ENCODE measurements at regions not wholly inside any gene's neighbourhood (a gene's known extent, or its start where the extent isn't known, plus 50 kb on each side); places are given as distances from the start of the nearest gene placed in this dataset.

DNA sequence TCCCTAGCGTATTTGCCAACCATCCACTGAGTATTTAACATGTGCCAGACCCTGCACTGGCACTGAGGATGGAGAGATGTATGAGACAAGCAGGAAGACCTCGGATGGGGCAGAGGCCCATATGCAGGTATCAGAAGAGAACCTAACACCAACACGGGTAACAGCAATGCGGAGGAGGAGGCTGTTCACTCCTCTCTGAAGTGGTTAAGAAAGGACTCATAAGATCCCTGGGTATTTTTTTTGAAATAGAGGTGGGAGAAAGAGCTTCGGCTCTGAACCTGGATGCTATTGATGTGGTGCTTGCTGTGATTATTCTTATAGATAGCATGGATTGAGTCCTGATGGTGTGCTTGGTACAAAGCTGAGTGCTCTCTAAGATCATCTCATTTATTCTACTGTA is 418.3 kb downstream of the LPIN1 start:
- no peaks in the 10 kb centered on the region for H3K9me3 Mint-ChIP-seq
- H3K36me3 Mint-ChIP-seq: peaks cover 1% of the 10 kb centered on the region
- ATAC-seq (ENCODE audit: low read depth) (no peak), DNase-seq (ENCODE audit: low spot score in 2 of 2) (no peak)
- H3K27me3 Mint-ChIP-seq: peaks cover 3% of the 10 kb centered on the region
- H3K4me3 Mint-ChIP-seq: no peak overlapping the region
- H3K27ac Mint-ChIP-seq: no peak overlapping the region
- peaks cover 24% of the 10 kb centered on the region for H3K4me1 Mint-ChIP-seq

DNA sequence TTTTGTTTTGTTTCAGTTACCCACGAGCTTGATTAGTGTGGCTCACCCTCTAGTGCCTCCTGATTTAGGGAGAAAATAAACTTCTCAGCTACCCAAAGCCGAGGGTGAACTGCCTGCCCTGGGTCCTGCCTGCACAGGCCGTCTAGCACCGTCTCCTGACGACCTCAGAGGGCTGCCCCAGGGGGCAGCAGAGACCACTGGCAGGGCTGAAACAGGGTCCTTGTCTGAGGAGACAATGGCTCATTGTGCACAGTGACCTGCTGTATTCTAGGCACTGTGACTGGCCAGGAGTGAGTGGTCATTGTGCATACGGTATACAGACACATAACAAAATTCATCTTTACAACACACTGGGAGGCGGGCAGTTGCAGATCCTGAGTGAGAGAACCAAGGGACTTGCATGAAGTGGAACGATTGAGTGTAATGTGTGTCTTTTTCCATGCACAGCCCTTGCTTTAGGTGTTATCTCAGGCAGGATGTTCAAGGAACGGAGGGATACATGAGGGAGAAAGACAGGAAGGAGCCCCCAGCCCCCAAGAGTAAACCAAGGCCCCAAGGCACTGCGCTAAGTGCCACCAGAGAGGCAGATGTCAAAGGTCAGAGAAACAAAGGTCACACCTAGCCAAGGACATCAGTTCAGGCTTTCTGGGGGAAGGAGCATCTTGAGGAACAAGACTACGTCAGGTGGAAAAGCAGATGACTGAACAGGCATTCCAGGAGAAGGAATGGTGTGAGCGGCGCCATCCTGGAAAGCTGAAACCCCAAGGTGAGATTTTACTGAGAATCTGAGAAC is 421.3 kb downstream of the LPIN1 start:
- no peak for DNase-seq (ENCODE audit: low spot score in 2 of 2)
- no peak overlapping the region for H3K4me3 Mint-ChIP-seq

DNA sequence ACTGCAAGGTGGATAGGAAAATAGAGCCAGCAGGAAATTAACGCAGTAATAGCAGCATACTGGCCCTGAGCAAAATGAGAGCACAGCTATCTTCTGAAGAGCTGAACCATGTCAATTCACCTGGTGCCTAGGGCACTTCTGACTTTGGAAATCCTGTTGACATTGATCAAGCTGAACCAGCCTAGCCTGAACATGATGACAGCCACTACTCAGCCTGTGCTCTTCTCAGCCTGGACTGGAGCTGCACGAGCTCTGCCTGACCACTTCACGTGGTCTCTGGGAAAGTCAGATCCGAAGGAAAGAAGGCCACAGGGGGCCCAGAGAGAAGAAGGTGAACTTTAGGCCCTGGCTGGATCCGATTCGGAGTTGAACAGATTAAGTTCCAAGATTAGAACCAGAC is 421.9 kb downstream of the LPIN1 start:
- Mint-ChIP-seq H3K9me3 (no peaks in the 10 kb centered on the region), H3K27ac (no peak overlapping the region), H3K27me3 (no peaks in the 10 kb centered on the region), H3K36me3 (no peaks in the 10 kb centered on the region), H3K4me1 (peaks cover 28% of the 10 kb centered on the region), H3K4me3 (no peak overlapping the region)
- ATAC-seq (ENCODE audit: low read depth) (no peak), DNase-seq (ENCODE audit: low spot score in 2 of 2) (no peak)

More for the DNA sequence above, 421.3 kb downstream of the LPIN1 start:
- peaks cover 25% of the 10 kb centered on the region for H3K4me1 Mint-ChIP-seq
- ATAC-seq (ENCODE audit: low read depth): no peak
- no peak overlapping the region for H3K27ac Mint-ChIP-seq
- no peaks in the 10 kb centered on the region for H3K27me3 Mint-ChIP-seq
- no peaks in the 10 kb centered on the region for H3K9me3 Mint-ChIP-seq
- no peaks in the 10 kb centered on the region for H3K36me3 Mint-ChIP-seq

DNA sequence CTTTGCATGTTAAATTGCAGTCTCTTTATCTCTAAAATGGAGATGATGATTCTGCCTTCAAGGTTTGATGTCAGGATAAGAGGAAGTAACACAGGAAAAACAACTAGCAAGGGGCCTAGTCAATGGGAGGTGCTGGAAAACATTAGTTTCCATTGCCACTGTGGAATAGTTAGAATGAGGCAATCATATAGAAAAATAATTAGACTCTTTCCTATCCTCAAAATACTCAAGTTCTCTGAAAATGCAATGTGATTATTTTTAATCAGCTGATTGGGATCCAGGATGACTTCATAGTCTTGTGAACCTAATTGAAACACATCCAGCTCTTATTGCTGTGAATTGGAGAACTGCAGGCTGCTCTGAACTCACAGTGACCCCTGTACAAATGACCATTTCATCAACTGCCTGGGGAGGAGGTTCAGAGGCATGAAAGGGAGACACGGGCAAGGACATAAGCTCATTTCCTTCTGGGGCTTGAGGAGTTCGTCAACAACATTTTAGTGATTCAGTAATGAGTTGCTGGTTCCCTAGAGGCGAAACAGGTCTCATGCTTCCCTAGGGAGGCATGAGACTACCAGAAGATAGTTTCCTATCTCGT is 422.5 kb downstream of the LPIN1 start:
- Mint-ChIP-seq H3K9me3 (no peaks in the 10 kb centered on the region), H3K27me3 (no peaks in the 10 kb centered on the region), H3K4me1 (peaks cover 28% of the 10 kb centered on the region), H3K36me3 (no peaks in the 10 kb centered on the region), H3K4me3 (no peak overlapping the region), H3K27ac (peak overlapping the region; percentile 17)
- ATAC-seq (ENCODE audit: low read depth) (no peak), DNase-seq (ENCODE audit: low spot score in 2 of 2) (no peak)

DNA sequence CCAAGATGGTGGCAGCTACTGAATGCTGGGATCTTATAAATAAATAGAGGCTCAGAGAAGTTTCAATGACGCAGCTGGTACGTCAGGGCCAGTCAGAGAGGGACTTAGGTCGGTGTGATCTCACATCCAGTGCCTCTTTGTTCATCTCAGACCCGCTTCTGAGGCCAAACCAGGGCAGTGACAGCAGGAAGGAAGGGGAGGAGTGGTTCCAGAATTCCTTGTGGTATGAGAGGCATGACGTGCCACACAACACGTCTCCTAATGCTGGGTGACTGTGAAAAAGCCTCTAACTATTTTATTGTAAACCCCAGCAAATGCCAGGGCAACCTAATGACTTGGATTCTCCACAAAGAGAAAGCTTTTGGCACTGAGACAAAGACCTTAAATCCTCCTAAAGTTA is 423.3 kb downstream of the LPIN1 start:
- Mint-ChIP-seq H3K27ac (no peak overlapping the region), H3K36me3 (no peaks in the 10 kb centered on the region)

DNA sequence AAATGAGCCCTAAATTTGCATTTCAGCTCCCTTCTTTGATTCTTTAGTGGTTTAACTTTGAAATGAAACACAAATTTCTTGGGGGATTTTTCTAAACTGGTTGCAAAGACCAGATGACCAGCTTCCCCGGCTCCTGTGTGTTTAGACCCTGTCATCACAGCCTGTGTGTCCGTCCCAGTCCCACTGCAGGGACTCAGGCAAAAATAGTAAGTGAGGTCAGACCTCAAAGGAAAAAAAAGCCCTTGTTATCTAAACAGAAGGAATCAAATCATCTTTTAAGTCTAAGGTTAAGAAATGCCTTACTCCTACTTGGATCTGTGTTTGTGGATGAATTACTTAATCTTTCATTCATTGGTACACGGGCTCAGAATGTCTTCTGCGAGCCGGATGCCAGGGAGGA is 423.7 kb downstream of the LPIN1 start:
- Mint-ChIP-seq H3K4me1 (peaks cover 28% of the 10 kb centered on the region), H3K36me3 (no peaks in the 10 kb centered on the region), H3K27ac (no peak overlapping the region), H3K9me3 (no peaks in the 10 kb centered on the region), H3K27me3 (no peaks in the 10 kb centered on the region), H3K4me3 (no peak overlapping the region)
- DNase-seq (ENCODE audit: low spot score in 2 of 2): no peak
- ATAC-seq (ENCODE audit: low read depth): no peak

More for the DNA sequence above, 423.3 kb downstream of the LPIN1 start:
- no peak overlapping the region for H3K4me3 Mint-ChIP-seq
- DNase-seq (ENCODE audit: low spot score in 2 of 2) (no peak), ATAC-seq (ENCODE audit: low read depth) (no peak)
- peaks cover 28% of the 10 kb centered on the region for H3K4me1 Mint-ChIP-seq
- no peaks in the 10 kb centered on the region for H3K27me3 Mint-ChIP-seq
- H3K9me3 Mint-ChIP-seq: no peaks in the 10 kb centered on the region

DNA sequence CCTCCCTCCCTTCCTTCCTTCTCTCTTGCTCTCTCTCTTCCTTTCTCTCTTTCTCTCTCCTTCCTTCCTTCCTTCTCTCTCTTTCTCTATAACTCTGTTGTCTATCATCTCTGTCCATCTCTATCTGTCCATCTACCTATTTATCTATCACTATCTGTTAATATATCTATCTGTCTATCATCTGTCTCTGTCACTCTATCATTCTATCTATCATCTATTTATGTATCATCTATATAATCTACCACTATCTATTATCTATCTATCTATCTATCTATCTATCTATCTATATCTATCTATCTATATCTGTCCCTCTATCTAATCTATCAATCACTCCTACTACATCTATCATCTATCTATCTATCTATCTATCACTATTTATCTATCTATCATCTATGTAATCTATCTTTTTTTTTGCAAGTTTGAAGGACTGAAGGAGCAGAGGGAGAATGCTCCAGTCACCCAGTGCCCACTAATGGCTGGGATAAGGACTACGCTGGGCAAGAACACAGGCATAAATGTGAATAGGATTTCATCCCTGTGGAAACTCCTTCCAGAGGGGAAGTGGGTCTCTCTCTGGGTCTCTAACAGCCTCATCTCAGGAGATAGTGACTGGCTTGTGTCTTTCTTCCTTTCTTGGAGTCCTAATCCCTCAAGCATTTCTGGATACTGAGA is 427.0 kb downstream of the LPIN1 start:
- H3K27ac Mint-ChIP-seq: no peak overlapping the region
- no peak overlapping the region for H3K4me3 Mint-ChIP-seq
- peaks cover 42% of the 10 kb centered on the region for H3K4me1 Mint-ChIP-seq
- no peak for DNase-seq (ENCODE audit: low spot score in 2 of 2)
- no peaks in the 10 kb centered on the region for H3K27me3 Mint-ChIP-seq
- no peaks in the 10 kb centered on the region for H3K9me3 Mint-ChIP-seq
- no peaks in the 10 kb centered on the region for H3K36me3 Mint-ChIP-seq
- no peak for ATAC-seq (ENCODE audit: low read depth)

DNA sequence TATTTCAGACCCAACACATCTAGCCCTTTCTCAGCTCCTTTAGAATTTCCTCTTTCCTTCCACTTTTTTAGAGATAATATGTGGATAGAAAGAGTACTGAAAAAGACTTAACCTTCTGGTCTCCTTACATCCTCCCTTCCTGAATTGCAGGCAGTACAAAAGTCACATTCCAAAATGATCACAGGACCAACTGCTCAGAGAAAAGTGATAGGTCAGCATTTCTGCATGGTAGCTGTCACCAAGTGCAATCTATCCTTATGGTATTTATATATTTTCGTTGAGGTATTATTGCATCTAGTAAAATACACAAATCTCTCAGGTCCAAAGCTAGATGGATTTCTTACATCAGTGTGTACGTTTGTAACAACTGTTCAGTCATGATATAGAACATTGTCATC is 427.5 kb downstream of the LPIN1 start:
- Mint-ChIP-seq H3K36me3 (no peaks in the 10 kb centered on the region), H3K27ac (no peak overlapping the region), H3K4me1 (peaks cover 37% of the 10 kb centered on the region), H3K9me3 (no peaks in the 10 kb centered on the region), H3K27me3 (no peaks in the 10 kb centered on the region), H3K4me3 (no peak overlapping the region)
- no peak for ATAC-seq (ENCODE audit: low read depth)
- DNase-seq (ENCODE audit: low spot score in 2 of 2): no peak

DNA sequence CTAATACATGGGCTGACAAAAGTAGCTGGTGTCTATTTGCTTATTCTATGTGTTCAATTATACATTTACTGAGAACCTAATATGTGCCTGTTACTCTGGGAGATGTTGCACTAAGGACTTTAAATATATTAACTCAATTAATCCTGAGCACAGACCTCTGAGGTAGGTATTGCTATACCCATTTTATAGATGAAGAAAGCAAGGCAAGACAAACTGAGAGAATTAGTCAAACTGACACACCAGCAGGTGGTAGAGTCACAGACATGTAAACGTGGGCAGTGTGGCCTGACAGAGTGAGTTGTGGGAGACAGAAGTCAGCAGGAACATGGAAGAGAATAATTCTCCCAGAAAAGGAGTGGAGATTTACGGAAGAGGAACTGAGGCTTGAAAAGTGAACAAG is 428.9 kb downstream of the LPIN1 start:
- no peaks in the 10 kb centered on the region for H3K27me3 Mint-ChIP-seq
- ATAC-seq (ENCODE audit: low read depth): no peak
- H3K4me3 Mint-ChIP-seq: no peak overlapping the region
- H3K4me1 Mint-ChIP-seq: peaks cover 29% of the 10 kb centered on the region
- H3K36me3 Mint-ChIP-seq: no peaks in the 10 kb centered on the region
- no peak for DNase-seq (ENCODE audit: low spot score in 2 of 2)
- no peak overlapping the region for H3K27ac Mint-ChIP-seq
- H3K9me3 Mint-ChIP-seq: no peaks in the 10 kb centered on the region

DNA sequence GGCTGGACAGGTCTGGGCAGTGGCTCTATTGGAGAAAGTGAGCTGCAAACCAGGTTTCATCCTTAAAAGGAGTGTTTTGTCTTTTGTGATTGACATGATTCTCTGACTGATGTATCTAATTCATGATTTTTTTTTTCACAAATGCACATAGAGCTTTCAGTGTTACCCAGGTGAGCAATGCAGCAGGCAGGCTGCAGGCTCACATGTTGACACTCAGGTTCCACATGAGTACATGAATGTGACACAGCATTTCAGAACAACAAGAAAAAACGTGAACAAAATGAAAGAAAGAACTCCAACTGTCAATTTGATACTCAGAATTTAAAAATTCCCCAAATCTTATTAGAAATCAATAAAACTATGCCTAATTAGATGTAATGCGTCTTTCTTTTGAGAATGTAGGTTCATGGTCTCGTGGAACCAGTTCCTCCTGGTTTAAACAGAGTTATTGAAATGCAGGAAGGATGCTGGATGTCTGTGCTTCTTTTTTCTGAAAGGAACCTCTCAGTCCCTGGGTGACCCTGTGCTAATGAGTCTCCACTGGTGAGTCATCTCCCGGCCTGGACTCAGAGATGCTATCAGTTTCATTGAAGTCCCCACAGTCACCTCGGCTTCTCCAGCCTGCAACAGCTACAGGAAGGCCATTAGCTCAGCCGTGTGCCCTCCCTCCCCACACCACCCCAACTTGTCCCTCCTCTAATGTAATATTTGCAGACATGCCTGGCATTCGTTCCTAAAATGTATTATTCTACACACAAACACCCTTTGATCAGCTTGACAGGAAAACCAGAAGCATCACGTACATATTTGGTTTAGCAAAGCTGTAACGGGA is 430.4 kb downstream of the LPIN1 start:
- no peaks in the 10 kb centered on the region for H3K27me3 Mint-ChIP-seq
- ATAC-seq (ENCODE audit: low read depth) (peak; percentile 13), DNase-seq (ENCODE audit: low spot score in 2 of 2) (no peak)
- H3K36me3 Mint-ChIP-seq: no peaks in the 10 kb centered on the region
- peaks cover 24% of the 10 kb centered on the region for H3K4me1 Mint-ChIP-seq
- H3K27ac Mint-ChIP-seq: no peak overlapping the region
- peak overlapping the region; percentile 4 for H3K4me3 Mint-ChIP-seq
- no peaks in the 10 kb centered on the region for H3K9me3 Mint-ChIP-seq

DNA sequence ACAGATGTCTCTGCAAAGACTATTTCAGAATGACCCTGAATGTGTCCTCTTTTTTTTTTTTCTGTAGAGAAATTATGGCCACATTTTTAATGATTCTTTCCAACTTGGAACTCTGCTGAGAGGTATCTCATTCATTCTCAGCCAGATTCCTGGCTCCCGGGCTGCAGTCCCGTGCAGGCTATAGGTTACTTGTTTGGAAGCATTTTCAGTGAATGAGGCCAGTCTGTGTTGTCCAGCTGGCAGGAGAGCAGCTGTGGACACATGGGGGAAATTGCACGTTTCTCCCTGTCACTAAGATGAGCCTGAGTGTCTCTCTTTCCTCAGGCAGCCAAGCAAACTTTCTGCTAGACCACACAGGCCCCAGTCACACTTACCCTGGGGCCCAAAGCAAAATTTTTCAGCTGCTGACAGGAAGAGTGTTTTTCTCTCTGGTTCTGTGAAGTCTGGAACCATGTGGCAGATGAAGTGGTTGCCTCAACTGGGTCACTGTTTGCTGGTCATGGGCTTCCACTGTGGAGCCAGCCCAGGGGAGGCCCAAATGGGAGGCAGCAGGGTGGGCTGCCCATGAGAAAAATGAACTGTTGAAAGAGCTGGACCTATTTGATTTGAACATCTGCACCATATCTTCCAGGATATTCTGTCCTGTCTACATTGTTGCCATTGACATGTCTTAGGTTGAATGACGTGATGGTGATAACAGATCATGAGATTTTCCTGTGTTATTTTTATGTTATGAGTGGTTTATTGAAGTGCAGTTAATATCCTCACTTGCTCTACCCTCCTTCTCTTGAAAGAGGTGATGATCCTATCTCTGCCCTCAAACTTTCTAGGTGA is 431.2 kb downstream of the LPIN1 start:
- DNase-seq (ENCODE audit: low spot score in 2 of 2) (peak in 1 of 2 donors; percentile 31), ATAC-seq (ENCODE audit: low read depth) (peak; percentile 95)
- Mint-ChIP-seq H3K36me3 (no peaks in the 10 kb centered on the region), H3K4me1 (peaks cover 24% of the 10 kb centered on the region), H3K4me3 (peak overlapping the region; percentile 4), H3K27ac (no peak overlapping the region), H3K27me3 (no peaks in the 10 kb centered on the region), H3K9me3 (no peaks in the 10 kb centered on the region)

DNA sequence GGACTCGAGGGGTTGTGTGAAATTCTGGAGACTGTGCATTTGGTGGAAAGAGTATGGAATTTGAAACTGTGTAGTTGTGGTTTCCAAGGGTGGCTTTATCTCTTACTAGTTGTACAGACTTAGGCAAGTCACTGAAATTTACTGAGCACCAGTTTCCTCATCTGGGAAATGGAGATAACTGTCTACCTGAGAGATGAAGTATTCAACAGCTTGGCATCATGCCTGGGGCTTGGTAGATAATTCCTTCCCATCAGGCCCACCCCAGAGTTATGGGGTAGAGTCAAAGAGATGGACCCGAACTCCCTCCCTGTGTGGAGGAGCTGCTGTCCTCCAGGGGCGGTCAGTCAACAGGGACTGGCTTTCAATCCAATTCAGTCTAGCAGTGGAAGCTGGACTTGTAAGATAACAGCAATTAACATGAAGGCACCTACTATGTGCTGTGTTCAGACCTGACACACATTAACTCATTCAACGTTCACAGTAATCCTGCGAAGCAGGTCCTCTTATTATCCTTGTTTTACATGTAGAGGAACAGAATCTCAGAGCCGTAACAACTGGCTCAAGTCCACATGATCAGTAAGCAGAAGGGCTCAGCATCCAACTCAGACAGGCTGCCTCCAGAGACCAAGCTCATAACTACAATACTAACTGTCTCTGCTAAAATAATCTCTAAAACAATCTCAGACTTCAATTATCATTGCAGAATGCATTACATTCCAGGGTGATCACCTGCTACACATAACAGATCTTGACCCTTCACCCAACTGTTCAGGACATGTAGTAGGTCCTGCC is 432.1 kb downstream of the LPIN1 start:
- no peaks in the 10 kb centered on the region for H3K36me3 Mint-ChIP-seq
- peaks cover 22% of the 10 kb centered on the region for H3K4me1 Mint-ChIP-seq
- ATAC-seq (ENCODE audit: low read depth): no peak
- H3K27ac Mint-ChIP-seq: no peak overlapping the region
- H3K9me3 Mint-ChIP-seq: no peaks in the 10 kb centered on the region
- H3K27me3 Mint-ChIP-seq: no peaks in the 10 kb centered on the region
- DNase-seq (ENCODE audit: low spot score in 2 of 2): no peak
- no peak overlapping the region for H3K4me3 Mint-ChIP-seq

DNA sequence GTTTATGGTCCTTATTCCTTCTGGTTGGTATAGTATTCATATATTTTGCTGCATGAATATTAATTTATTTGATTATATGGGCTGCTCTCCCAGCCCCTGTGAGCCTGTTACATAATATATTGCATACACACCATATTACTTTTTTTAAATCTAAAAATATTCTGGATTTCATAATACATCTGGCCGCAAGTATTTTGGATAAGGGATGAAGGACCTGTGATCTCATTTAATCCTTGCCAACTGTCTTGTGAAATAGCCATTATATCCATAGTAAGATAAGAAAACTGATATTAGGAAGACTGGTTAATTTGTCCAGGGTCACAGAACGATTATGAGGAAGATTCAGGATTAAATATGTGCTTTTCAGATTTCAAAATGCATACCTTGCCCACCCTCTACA is 433.6 kb downstream of the LPIN1 start:
- Mint-ChIP-seq H3K9me3 (no peaks in the 10 kb centered on the region), H3K27ac (no peak overlapping the region), H3K36me3 (no peaks in the 10 kb centered on the region), H3K4me1 (peaks cover 22% of the 10 kb centered on the region), H3K27me3 (no peaks in the 10 kb centered on the region), H3K4me3 (no peak overlapping the region)
- ATAC-seq (ENCODE audit: low read depth): no peak
- no peak for DNase-seq (ENCODE audit: low spot score in 2 of 2)
